SHP77 (cell line): ENCODE measurements at regions not wholly inside any gene's neighbourhood (a gene's known extent, or its start where the extent isn't known, plus 50 kb on each side); places are given as distances from the start of the nearest gene placed in this dataset.

Experiments used
- DNase-seq, 2 experiments: peaks; one replicate each; lab custom pipeline; 2025; lab: John Stamatoyannopoulos, UW

- no peak for DNase-seq
These were observed 140.3 kb downstream of the LYPLAL1 start for GRCh38 chr1:219313961-219314360.

DNA sequence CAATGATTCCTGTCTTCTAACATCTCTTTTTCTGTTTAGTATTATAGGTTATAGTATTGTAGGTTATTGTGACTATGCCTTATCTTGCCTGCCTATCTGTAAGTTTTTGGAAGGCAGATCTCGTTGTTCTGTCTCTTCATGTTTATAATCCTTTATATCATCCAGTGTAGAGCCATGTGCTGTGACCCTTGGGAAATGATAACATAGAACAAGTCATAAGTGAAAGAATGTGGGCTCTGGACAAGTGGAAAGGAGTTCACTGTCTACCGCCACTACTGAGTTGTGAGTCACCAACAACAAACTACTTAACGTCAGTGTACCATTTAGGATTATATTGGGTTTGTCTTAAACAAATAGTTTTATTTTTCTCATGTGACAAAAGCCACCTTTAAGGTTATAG lies 139.3 kb downstream of the LYPLAL1 start:
- DNase-seq: no peak

- no peak for DNase-seq
These were observed 136.6 kb downstream of the LYPLAL1 start for GRCh38 chr1:219310181-219310728.

GRCh38 chr1:219308367-219308766 lies 134.7 kb downstream of the LYPLAL1 start:
- DNase-seq: no peak

DNA sequence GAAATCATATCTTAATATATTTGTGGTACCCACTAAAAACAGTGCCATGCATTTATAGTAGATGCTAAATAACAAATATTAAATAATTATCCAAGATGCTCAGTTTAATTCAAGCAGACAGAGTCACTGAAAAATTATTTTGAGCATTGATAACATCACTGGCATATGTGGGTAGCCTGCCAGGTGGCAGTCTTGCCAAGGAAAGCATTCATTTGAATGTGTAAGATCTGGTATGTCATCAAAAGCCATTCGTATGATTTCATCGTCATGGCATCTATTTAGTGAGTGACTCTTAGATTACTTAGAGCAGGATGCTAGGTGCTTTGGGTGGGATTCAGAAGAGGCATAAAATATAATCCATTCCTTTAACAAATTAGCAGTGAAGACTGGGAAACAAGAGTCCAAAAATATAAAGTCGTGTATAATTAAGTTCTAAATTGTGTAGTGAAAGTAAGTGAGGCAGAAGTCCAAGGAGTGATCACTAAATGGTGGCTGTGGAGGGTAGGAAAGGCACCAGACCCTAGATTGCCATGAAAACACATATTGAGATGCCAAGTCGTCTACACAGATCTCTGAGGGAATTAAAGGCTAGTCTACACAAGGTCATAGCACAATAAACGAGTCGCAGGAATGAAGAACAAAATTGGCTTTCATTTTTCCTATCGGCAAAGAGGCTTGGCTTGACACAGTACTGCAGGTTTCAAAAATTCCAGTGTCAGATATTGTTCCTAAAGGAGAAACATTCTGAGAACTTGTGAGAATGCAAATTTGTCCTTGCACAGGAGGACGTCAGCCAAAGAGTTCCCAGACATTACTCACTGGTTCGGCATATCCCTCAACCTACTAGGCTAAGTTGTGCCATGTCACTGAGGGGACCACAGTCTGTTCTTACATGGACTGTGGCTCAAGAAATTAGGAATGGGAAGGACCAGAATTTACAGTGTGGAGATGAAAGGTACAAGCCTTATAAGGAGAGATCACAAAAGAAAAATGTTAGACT lies 130.8 kb downstream of the LYPLAL1 start:
- no peak for DNase-seq

- no peak for DNase-seq
These were observed 129.0 kb downstream of the LYPLAL1 start for GRCh38 chr1:219302697-219303096.

DNA sequence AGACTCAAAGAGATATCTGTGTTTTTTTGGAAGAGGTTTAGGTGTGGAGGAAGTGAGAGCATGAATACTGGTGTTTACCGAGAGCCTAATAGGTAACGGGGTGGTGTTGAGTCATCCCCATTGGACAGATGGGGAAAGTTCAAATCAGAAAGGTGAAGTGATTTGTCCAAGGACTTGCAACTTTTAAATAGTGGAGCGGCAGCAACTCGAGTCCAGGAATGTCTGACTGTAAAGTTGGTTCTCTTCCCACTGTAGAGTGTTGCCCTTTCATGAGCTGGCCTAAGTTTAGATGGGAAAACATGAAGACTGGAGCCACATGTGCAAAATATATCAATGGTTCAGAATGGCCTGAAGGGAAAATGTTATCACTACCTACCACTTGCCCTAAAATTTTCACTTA lies 125.7 kb downstream of the LYPLAL1 start:
- no peak for DNase-seq

GRCh38 chr1:219298571-219299148 lies 125.0 kb downstream of the LYPLAL1 start:
- DNase-seq: no peak

DNA sequence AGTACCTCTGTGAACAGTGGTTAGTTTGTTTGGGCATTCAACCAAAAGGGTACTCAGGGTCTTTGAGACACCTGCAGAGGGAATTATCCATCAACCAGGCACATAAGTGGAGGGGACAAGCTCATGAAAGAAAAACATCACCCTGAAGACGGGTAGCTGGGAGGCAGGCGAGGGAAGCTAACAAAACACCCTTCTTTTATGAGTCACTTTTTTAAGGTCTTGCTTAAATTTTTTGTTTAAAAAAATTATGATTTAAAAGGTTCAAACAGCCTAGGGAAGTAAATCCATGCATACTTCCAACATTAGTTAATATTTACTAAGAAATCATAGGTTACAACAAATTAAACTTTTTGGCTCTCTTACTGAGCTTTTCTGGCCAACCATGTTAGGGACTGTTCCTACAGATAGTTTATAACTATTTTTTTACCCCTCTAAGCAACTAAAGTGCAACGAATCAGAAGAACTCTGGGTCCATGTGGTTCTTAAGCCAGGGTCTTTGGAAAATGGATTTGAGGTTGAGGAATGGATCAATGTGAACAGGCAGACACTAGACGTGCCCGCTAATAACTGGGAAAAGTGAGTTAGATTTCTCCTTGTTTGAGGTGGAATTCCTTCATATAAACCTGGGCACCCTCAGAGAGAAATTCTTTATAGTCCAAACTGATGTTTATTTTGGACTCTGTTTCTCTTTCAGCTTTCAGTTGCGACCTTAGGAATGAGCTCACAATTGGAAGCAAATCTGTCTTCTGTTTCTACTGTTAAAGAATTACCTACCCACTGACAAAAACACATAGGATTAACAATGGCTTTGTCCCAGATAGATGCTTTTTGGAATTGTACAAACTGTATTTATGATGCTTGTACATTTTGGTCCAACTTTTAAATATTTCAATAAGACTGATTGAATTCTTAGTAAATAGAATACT lies 123.0 kb downstream of the LYPLAL1 start:
- DNase-seq: peak; percentile 79

GRCh38 chr1:219294251-219294650 lies 120.6 kb downstream of the LYPLAL1 start:
- DNase-seq: no peak

DNA sequence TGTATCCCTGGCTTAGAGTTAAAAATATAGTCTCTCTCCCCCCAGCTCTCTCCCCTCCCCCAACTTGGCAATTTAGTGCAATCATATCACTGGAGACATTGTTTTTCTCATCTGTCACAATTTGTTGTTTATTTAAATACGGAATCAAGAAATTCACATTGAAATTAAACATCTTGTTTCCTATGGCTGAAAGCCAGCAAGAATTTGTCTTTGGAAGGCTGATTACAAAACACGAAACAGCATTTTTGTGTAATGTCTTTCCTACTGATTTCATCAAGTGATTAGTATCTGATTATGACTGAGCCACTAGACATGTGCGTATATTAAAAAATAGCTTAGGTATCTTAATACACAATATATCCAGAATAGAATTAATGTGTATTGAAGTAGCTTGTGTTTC lies 119.7 kb downstream of the LYPLAL1 start:
- no peak for DNase-seq

DNA sequence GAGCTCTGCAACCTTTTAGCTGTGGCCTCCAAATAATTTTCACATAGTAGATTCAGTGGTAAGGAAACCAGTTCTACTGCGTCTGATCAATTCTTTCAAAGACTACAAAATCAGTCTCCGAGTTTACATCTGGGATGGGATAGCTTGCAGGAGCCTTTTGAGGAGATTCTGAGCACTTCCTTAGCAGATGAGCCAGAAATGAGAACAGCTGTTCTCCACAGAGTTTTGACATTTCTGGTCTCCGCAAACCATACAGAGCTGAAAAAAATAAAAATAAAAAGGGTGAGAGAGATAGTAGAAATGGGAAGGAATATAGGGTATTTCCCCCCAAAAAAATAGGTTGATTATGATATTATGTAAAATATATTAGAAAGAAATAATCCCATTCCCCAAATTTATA lies 119.3 kb downstream of the LYPLAL1 start:
- no peak for DNase-seq

GRCh38 chr1:219292341-219292740 lies 118.7 kb downstream of the LYPLAL1 start:
- no peak for DNase-seq

GRCh38 chr1:219289171-219289570 lies 115.5 kb downstream of the LYPLAL1 start:
- no peak for DNase-seq

DNA sequence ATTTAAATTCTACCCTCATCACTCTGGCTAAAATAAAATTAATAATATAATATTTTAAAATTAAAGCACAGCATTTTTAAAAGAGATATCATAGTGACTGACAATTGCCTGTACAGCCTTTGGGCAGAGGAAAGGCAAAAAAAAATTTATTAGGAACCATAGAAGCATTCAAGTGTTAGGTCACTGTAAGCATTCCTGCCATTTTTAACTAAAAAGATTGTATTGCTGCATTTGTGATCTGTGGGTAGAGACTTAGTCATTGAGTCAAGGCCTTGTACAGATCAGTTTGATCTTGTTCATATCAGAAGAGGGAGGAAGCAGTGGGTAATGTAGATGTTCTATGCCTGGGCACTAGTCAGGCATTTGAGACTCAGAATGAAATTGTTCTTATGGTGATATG lies 109.9 kb downstream of the LYPLAL1 start:
- DNase-seq: no peak

DNA sequence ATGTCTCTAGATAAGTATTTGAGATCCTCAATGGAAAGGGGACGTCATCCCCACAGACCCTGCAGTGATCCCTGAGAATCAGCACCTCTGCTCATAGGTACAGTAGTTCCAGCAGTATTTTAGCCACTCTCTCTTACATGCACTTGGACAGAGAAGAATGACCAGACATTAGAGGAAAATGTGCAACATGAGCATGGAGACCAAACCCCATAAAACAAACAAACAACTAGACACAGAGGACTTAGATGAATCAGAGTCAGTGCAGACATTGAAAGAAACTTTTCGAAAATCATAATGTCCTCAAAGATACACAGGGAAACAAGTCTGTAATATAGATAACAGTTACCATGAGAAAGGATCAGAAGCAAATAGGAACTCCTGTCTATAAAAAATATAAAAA lies 108.2 kb downstream of the LYPLAL1 start:
- DNase-seq: no peak

- no peak for DNase-seq
These were observed 105.5 kb downstream of the LYPLAL1 start for GRCh38 chr1:219279017-219279770.

GRCh38 chr1:219278288-219278687 lies 104.6 kb downstream of the LYPLAL1 start:
- DNase-seq: no peak

GRCh38 chr1:219277304-219278105 lies 103.8 kb downstream of the LYPLAL1 start:
- DNase-seq: no peak

GRCh38 chr1:219276049-219276738 lies 102.5 kb downstream of the LYPLAL1 start:
- no peak for DNase-seq
